Pancreas (tissue), 10 donors: ENCODE measurements at regions not wholly inside any gene's neighbourhood (a gene's known extent, or its start where the extent isn't known, plus 50 kb on each side); places are given as distances from the start of the nearest gene placed in this dataset.

Experiments
- ATAC-seq, 4 donors: fragments of 200-7000 bp; cut with Tn5 transposase; one replicate each; pipeline versions ENCODE4 v1.8.0 to v1.9.1; 2020; ENCODE audit warnings: mild to moderate bottlenecking in 4 of 4, moderate library complexity in 4 of 4
- DNase-seq, 6 donors: peaks; one replicate each; pipeline ENCODE4 v3.0.0-alpha.2; 2020
- FAIRE-seq: peaks from 2 replicates; lab custom pipeline; 2012; peaks lifted over from hg19 to GRCh38; lab: Jason Lieb, UNC
- H3K27ac ChIP-seq, 4 donors: fragments of 200-600 bp; sonication (generic); 1 replicate in 3 of 4; 2 replicates in 1 of 4; pipeline versions ENCODE4 v1.5.0 to v1.8.0; 2020
- H3K27me3 ChIP-seq, 4 donors: fragments of 200-600 bp; one replicate each; pipeline ENCODE4 v1.8.0; 2021
- H3K36me3 ChIP-seq, 3 donors: fragments of 200-600 bp; sonication (generic) in 1 of 3; one replicate each; pipeline versions ENCODE4 v1.5.0 to v1.8.0; 2020 to 2021
- H3K4me1 ChIP-seq, 3 donors: fragments of 200-600 bp; one replicate each; pipeline ENCODE4 v1.8.0; 2021
- H3K4me3 ChIP-seq, 4 donors: fragments of 200-600 bp; sonication (generic) in 2 of 4; one replicate each; pipeline versions ENCODE4 v1.5.0 to v1.8.0; 2020 to 2021
- H3K9me3 ChIP-seq, 4 donors: fragments of 200-600 bp; one replicate each; pipeline ENCODE4 v1.8.0; 2021
- CTCF ChIP-seq, 4 donors: fragments of 200-600 bp; sonication (generic) in 3 of 4; IDR thresholded peaks; one replicate each; pipeline versions ENCODE4 v1.5.0 to v1.8.0; 2021; ENCODE audit warnings: antibody characterized with exemption in 4 of 4
- WGBS, 2 donors: extraction: QIAGEN DNeasy Blood & Tissue Kit; methylation state at CpG; one replicate each; pipeline ENCODE4 v1.1.7; 2013; 5-methylcytosine and 5-hydroxymethylcytosine counted together
- intact Hi-C, 3 donors: fragments of 100-400 bp; cut with DNase I; formaldehyde crosslinking; loops; one replicate each; pipeline versions ENCODE4 v1.11.1 to v1.14.2; 2022
- donor health status: healthy with polysubstance abuse.
- donor health status: DM: no; HTN: no; CAD: no; lungs with moderate emphysema.
- donor health status: DM: no; HTN: no; CAD: no.
- donor health status: control.
- donor health status: control.
- donor health status: Bipolar disorder and iron deficiency.
- donor health status: DM: yes; HTN: yes; CAD: no.
- donor health status: DM: no; HTN: no; CAD: no.
- donor health status: DM: no; HTN: no; CAD: no.
- donor health status: DM: yes; HTN: yes; CAD: no.

- Histone ChIP-seq H3K27ac (no peak overlapping the region), H3K4me1 (peaks cover 3 to 5% (median 3%) of the 10 kb centered on the region in 3 donors), H3K36me3 (no peaks in the 10 kb centered on the region), H3K27me3 (peaks cover 0 to 41% (median 5%) of the 10 kb centered on the region in 4 donors), H3K4me3 (no peak overlapping the region), H3K9me3 (no peaks in the 10 kb centered on the region)
- intact Hi-C loops = no loop called here
- ATAC-seq (no peak), DNase-seq (peak in 1 of 6 donors; percentile 38), FAIRE-seq (no peak)
- 12 to 13% methylated on average over 23 to 26 of the region's 26 CpGs for WGBS, 2 donors
- TF ChIP-seq CTCF (IDR thresholded peaks at IDR 0.05) = no peak
Measured at GRCh38 chr4:182141061-182141460, 102.1 kb upstream of the TENM3 start.

GRCh38 chr4:182142176-182143085 is 100.8 kb upstream of the TENM3 start:
- H3K4me1 ChIP-seq = peaks cover 3 to 5% (median 3%) of the 10 kb centered on the region in 3 donors
- FAIRE-seq = no peak
- H3K27ac ChIP-seq = no peak overlapping the region
- DNase-seq = peak in 3 of 6 donors; percentile 25 to 68 (median 65)
- H3K27me3 ChIP-seq = peaks cover 0 to 47% (median 7%) of the 10 kb centered on the region in 4 donors
- H3K9me3 ChIP-seq = no peaks in the 10 kb centered on the region
- 10% methylated on average over 63 to 65 of the region's 65 CpGs for WGBS, 2 donors
- intact Hi-C loops = no loop called here
- peak; percentile 19 to 57 (median 50) for ATAC-seq
- H3K36me3 ChIP-seq = no peaks in the 10 kb centered on the region
- TF ChIP-seq CTCF (IDR thresholded peaks at IDR 0.05) = no peak
- H3K4me3 ChIP-seq = peak overlapping the region; percentile 11 to 62 (median 34)

- H3K4me3 ChIP-seq = peak overlapping the region; percentile 47 to 62 (median 53)
- no peaks in the 10 kb centered on the region for H3K36me3 ChIP-seq
- TF ChIP-seq CTCF (IDR thresholded peaks at IDR 0.05) = no peak
- 1 to 2% methylated on average over 36 of the region's 36 CpGs for WGBS, 2 donors
- H3K4me1 ChIP-seq = peaks cover 3 to 5% (median 3%) of the 10 kb centered on the region in 3 donors
- H3K9me3 ChIP-seq = no peaks in the 10 kb centered on the region
- DNase-seq (peak in 2 of 6 donors; percentile 18 to 47), FAIRE-seq (no peak), ATAC-seq (peak; percentile 37 to 70 (median 59))
- intact Hi-C loops = no loop called here
- H3K27ac ChIP-seq = no peak overlapping the region
- H3K27me3 ChIP-seq = peaks cover 0 to 50% (median 10%) of the 10 kb centered on the region in 4 donors
Measured at GRCh38 chr4:182143086-182143821, 99.9 kb upstream of the TENM3 start.

GRCh38 chr4:182143822-182144625 is 99.2 kb upstream of the TENM3 start:
- peaks cover 3 to 5% (median 3%) of the 10 kb centered on the region in 3 donors for H3K4me1 ChIP-seq
- H3K27ac ChIP-seq = no peak overlapping the region
- H3K36me3 ChIP-seq = no peaks in the 10 kb centered on the region
- intact Hi-C loops = no loop called here
- FAIRE-seq = no peak
- no peak for TF ChIP-seq CTCF (IDR thresholded peaks at IDR 0.05)
- no peaks in the 10 kb centered on the region for H3K9me3 ChIP-seq
- peak; percentile 44 to 69 (median 60) for ATAC-seq
- 1% methylated on average over 44 to 79 of the region's 79 CpGs for WGBS, 2 donors
- peak in 4 of 6 donors; percentile 13 to 77 (median 46) for DNase-seq
- peaks cover 0 to 46% (median 10%) of the 10 kb centered on the region in 4 donors for H3K27me3 ChIP-seq
- peak overlapping the region; percentile 47 to 62 (median 53) for H3K4me3 ChIP-seq
